GM12892 (cell line): ENCODE measurements at regions not wholly inside any gene's neighbourhood (a gene's known extent, or its start where the extent isn't known, plus 50 kb on each side); places are given as distances from the start of the nearest gene placed in this dataset.

ENCODE experiments used
- POLR2A ChIP-seq: IDR thresholded peaks from 2 replicates; pipeline ENCODE4 v1.6.1; 2011; ENCODE audit warnings: low read depth, low read length, control low read depth
- POLR2AphosphoS5 ChIP-seq: IDR thresholded peaks from 2 replicates; pipeline ENCODE4 v1.6.1; 2011; ENCODE audit warnings: low read depth, low read length, control low read depth
- TAF1 ChIP-seq: IDR thresholded peaks from 2 replicates; pipeline ENCODE4 v1.6.1; 2011; ENCODE audit warnings: low read depth, mild to moderate bottlenecking, control low read depth, low read length, borderline replicate concordance

DNA sequence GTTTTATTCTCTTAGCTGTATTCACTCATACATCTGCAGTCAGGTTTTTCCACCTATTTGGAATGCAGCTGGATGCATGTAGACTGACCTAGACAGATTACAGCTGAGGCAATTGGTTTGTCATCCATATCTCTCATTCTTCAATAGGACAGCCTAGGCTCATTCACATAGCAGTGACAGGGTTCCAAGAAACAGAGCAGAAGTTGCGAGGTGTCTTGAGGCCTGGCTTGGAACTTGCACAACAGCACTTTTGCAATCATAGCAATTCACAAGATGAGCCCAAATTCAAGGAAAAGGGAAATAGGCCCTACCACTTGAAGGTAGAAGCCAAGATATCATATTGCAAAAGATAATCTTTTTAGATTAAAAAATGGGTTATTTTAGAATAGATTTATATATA is 508.9 kb upstream of the JAG1 start:
- TF ChIP-seq POLR2A (no peak), POLR2AphosphoS5 (no peak), TAF1 (no peak)
